ENCODE measurements at regions not wholly inside any gene's neighbourhood (a gene's known extent, or its start where the extent isn't known, plus 50 kb on each side); places are given as distances from the start of the nearest gene placed in this dataset.

GRCh38 chr1:116825207-116825719, 71.0 kb downstream of the CD2 start:
- Histone ChIP-seq H3K9me3 (replicated peaks in 1 of 2; ENCODE audit: control insufficient read depth in 1 of 2, insufficient read depth in 1 of 2, low read length in 2 of 2) (no peaks in the 10 kb centered on the region), H3K4me2 (replicated peaks; ENCODE audit: extremely low read depth, low read length, poor library complexity, severe bottlenecking) (no peak overlapping the region), H3K36me3 (replicated peaks in 1 of 2; ENCODE audit: control insufficient read depth in 1 of 2, insufficient read depth in 2 of 2, low read length in 2 of 2) (no peaks in the 10 kb centered on the region), H3K4me1 (ENCODE audit: control insufficient read depth in 1 of 2, insufficient read depth in 2 of 2, low read length in 2 of 2) (peaks cover 0 to 4% of the 10 kb centered on the region in 2 donors), H3K27me3 (ENCODE audit: control insufficient read depth in 2 of 2, insufficient read depth in 2 of 2, low read length in 2 of 2) (no peaks in the 10 kb centered on the region), H4K20me1 (ENCODE audit: insufficient read depth, low read length) (no peaks in the 10 kb centered on the region), H3K27ac (ENCODE audit: low read depth in 1 of 2, low read length in 2 of 2) (no peak overlapping the region), H3K79me2 (ENCODE audit: insufficient read depth, low read length) (no peaks in the 10 kb centered on the region), H3K4me3 (replicated peaks in 1 of 3; ENCODE audit: low read depth in 2 of 3, low read length in 3 of 3) (no peak overlapping the region), H3K9ac (ENCODE audit: insufficient read depth, low read length, poor library complexity, severe bottlenecking) (no peak overlapping the region), H2AFZ (ENCODE audit: insufficient read depth, low read depth, low read length, poor library complexity, severe bottlenecking) (no peak overlapping the region)
- H3K27me3 Mint-ChIP-seq (ENCODE audit: low read depth in 3 of 3) = peaks cover 0 to 2% (median 0%) of the 10 kb centered on the region in 3 donors
- H3K4me1 Mint-ChIP-seq = peaks cover 9% of the 10 kb centered on the region
- H3K4me3 Mint-ChIP-seq = no peak overlapping the region
- H3K27ac Mint-ChIP-seq = peak overlapping the region in 1 of 7 donors; percentile 4
- intact Hi-C loops (cut with micrococcal nuclease) = no loop called here
- H3K9me3 Mint-ChIP-seq = peaks cover 0 to 3% (median 0%) of the 10 kb centered on the region in 7 donors
- WGBS (ENCODE audit: insufficient coverage) = 67% methylated on average over 1 of the region's 5 CpGs
- TF ChIP-seq, protein P1, sequence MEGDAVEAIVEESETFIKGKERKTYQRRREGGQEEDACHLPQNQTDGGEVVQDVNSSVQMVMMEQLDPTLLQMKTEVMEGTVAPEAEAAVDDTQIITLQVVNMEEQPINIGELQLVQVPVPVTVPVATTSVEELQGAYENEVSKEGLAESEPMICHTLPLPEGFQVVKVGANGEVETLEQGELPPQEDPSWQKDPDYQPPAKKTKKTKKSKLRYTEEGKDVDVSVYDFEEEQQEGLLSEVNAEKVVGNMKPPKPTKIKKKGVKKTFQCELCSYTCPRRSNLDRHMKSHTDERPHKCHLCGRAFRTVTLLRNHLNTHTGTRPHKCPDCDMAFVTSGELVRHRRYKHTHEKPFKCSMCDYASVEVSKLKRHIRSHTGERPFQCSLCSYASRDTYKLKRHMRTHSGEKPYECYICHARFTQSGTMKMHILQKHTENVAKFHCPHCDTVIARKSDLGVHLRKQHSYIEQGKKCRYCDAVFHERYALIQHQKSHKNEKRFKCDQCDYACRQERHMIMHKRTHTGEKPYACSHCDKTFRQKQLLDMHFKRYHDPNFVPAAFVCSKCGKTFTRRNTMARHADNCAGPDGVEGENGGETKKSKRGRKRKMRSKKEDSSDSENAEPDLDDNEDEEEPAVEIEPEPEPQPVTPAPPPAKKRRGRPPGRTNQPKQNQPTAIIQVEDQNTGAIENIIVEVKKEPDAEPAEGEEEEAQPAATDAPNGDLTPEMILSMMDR (IDR thresholded peaks at IDR 0.05) = no peak
- no peaks in the 10 kb centered on the region for H3K36me3 Mint-ChIP-seq
- DNase-seq = no peak

- no peak overlapping the region for H3K4me3 Mint-ChIP-seq
- Histone ChIP-seq H3K9ac (ENCODE audit: insufficient read depth, low read length, poor library complexity, severe bottlenecking) (no peak overlapping the region), H3K79me2 (ENCODE audit: insufficient read depth, low read length) (no peaks in the 10 kb centered on the region), H3K4me3 (replicated peaks in 1 of 3; ENCODE audit: low read depth in 2 of 3, low read length in 3 of 3) (no peak overlapping the region), H3K27me3 (ENCODE audit: control insufficient read depth in 2 of 2, insufficient read depth in 2 of 2, low read length in 2 of 2) (no peaks in the 10 kb centered on the region), H3K36me3 (replicated peaks in 1 of 2; ENCODE audit: control insufficient read depth in 1 of 2, insufficient read depth in 2 of 2, low read length in 2 of 2) (no peaks in the 10 kb centered on the region), H3K27ac (ENCODE audit: low read depth in 1 of 2, low read length in 2 of 2) (no peak overlapping the region), H2AFZ (ENCODE audit: insufficient read depth, low read depth, low read length, poor library complexity, severe bottlenecking) (no peak overlapping the region), H4K20me1 (ENCODE audit: insufficient read depth, low read length) (no peaks in the 10 kb centered on the region), H3K4me2 (replicated peaks; ENCODE audit: extremely low read depth, low read length, poor library complexity, severe bottlenecking) (no peak overlapping the region), H3K4me1 (ENCODE audit: control insufficient read depth in 1 of 2, insufficient read depth in 2 of 2, low read length in 2 of 2) (peaks cover 0 to 4% of the 10 kb centered on the region in 2 donors), H3K9me3 (replicated peaks in 1 of 2; ENCODE audit: control insufficient read depth in 1 of 2, insufficient read depth in 1 of 2, low read length in 2 of 2) (no peaks in the 10 kb centered on the region)
- H3K9me3 Mint-ChIP-seq = peaks cover 0 to 3% (median 0%) of the 10 kb centered on the region in 7 donors
- peaks cover 9% of the 10 kb centered on the region for H3K4me1 Mint-ChIP-seq
- 80% methylated on average over 8 of the region's 10 CpGs for WGBS (ENCODE audit: insufficient coverage)
- peak overlapping the region in 1 of 7 donors; percentile 0 for H3K27ac Mint-ChIP-seq
- H3K27me3 Mint-ChIP-seq (ENCODE audit: low read depth in 3 of 3) = peaks cover 0 to 2% (median 0%) of the 10 kb centered on the region in 3 donors
- no peaks in the 10 kb centered on the region for H3K36me3 Mint-ChIP-seq
- intact Hi-C loops (cut with micrococcal nuclease) = no loop called here
- no peak for DNase-seq
- TF ChIP-seq, protein P1 (IDR thresholded peaks at IDR 0.05) = no peak
These were observed 71.6 kb downstream of the CD2 start for GRCh38 chr1:116825720-116826438.

Measured in CD14-positive monocyte (primary cell).